B cell (primary cell): ENCODE measurements at regions not wholly inside any gene's neighbourhood (a gene's known extent, or its start where the extent isn't known, plus 50 kb on each side); places are given as distances from the start of the nearest gene placed in this dataset.

Experiments used
- ATAC-seq: fragments of 200-7000 bp; cut with Tn5 transposase; one replicate; pipeline ENCODE4 v1.10.0; 2021; ENCODE audit warnings: low read depth, mild to moderate bottlenecking, moderate number of reproducible peaks, moderate library complexity
- CTCF ChIA-PET: fragments of 350-600 bp; sonication (Branson Sonifier 250); formaldehyde crosslinking; loops from one replicate; lab custom pipeline; 2021; ENCODE audit warnings: antibody characterized with exemption, inconsistent platforms; lab: Charles Lee
- POLR2A ChIA-PET: fragments of 350-600 bp; sonication (Branson Sonifier 250); formaldehyde crosslinking; loops from one replicate; lab custom pipeline; 2021; ENCODE audit warnings: antibody characterized with exemption; lab: Charles Lee
- DNase-seq: peaks from one replicate; pipeline ENCODE4 v3.0.0; 2013
- H2AFZ ChIP-seq: 2 replicates; pipeline ENCODE4 v1.6.1; 2012; ENCODE audit warnings: mild to moderate bottlenecking, low read depth, low read length; ENCODE audit not compliant: insufficient read depth, poor library complexity, severe bottlenecking
- H3K27ac ChIP-seq, 2 donors: 1 replicate in 1 of 2; 2 replicates in 1 of 2; pipeline ENCODE4 v1.5.1; 2012 to 2013; ENCODE audit warnings: low read length in 2 of 2, mild to moderate bottlenecking in 2 of 2, moderate library complexity in 1 of 2
- H3K27me3 ChIP-seq, 4 experiments: fragments of 200-600 bp in 1 of 4; sonication (generic) in 1 of 4; replicated peaks in 1 of 4; 1 replicate in 2 of 4; 2 replicates in 2 of 4; pipeline versions ENCODE4 v1.6.1 to v1.7.0; 2013 to 2016; ENCODE audit warnings: low read length in 3 of 4, mild to moderate bottlenecking in 2 of 4, mixed read lengths in 1 of 4, moderate library complexity in 1 of 4; ENCODE audit not compliant: insufficient read depth in 4 of 4, control insufficient read depth in 3 of 4; ENCODE audit errors: control extremely low read depth in 1 of 4
- H3K36me3 ChIP-seq, 2 experiments: replicated peaks in 1 of 2; 1 replicate in 1 of 2; 2 replicates in 1 of 2; pipeline versions ENCODE4 v1.6.1 to v1.7.1; 2013; ENCODE audit warnings: low read length in 1 of 2; ENCODE audit not compliant: insufficient read depth in 2 of 2, control insufficient read depth in 1 of 2; ENCODE audit errors: control extremely low read depth in 1 of 2, extremely low read depth in 1 of 2
- H3K4me1 ChIP-seq, 2 donors: fragments of 200-600 bp in 1 of 2; sonication (generic) in 1 of 2; 1 replicate in 1 of 2; 2 replicates in 1 of 2; pipeline versions ENCODE4 v1.5.1 to v1.6.1; 2013 to 2017; ENCODE audit warnings: low read length in 2 of 2; ENCODE audit not compliant: control insufficient read depth in 2 of 2, insufficient read depth in 2 of 2
- H3K4me2 ChIP-seq: replicated peaks from 2 replicates; pipeline ENCODE3; 2012; ENCODE audit warnings: mild to moderate bottlenecking, low read depth, low read length; ENCODE audit not compliant: poor library complexity, severe bottlenecking
- H3K4me3 ChIP-seq, 5 experiments: fragments of 200-600 bp in 1 of 5; sonication (generic) in 1 of 5; 1 replicate in 3 of 5; 2 replicates in 2 of 5; pipeline versions ENCODE4 v1.5.1 to v1.7.0; 2011 to 2016; ENCODE audit warnings: low read length in 4 of 5, mild to moderate bottlenecking in 4 of 5, low read depth in 2 of 5, control low read depth in 1 of 5, moderate library complexity in 1 of 5; ENCODE audit not compliant: insufficient read depth in 1 of 5; ENCODE audit errors: control extremely low read depth in 1 of 5, extremely low read depth in 1 of 5
- H3K79me2 ChIP-seq: fragments of 200-600 bp; sonication (generic); one replicate; pipeline ENCODE4 v1.6.0; 2016; ENCODE audit warnings: low read length; ENCODE audit not compliant: control insufficient read depth, insufficient read depth
- H3K9ac ChIP-seq: fragments of 200-600 bp; sonication (generic); 2 replicates; pipeline ENCODE4 v1.6.1; 2017; ENCODE audit warnings: mild to moderate bottlenecking, low read length, moderate library complexity
- H3K9me3 ChIP-seq, 3 donors: one replicate each; pipeline versions ENCODE4 v1.6.1 to v1.7.1; 2013; ENCODE audit warnings: low read length in 2 of 3; ENCODE audit not compliant: control insufficient read depth in 2 of 3, insufficient read depth in 1 of 3; ENCODE audit errors: control extremely low read depth in 1 of 3
- H4K20me1 ChIP-seq: 2 replicates; pipeline ENCODE4 v1.6.0; 2012; ENCODE audit warnings: mild to moderate bottlenecking, low read length; ENCODE audit not compliant: insufficient read depth, control insufficient read depth, poor library complexity, severe bottlenecking
- H3K27ac Mint-ChIP-seq: one replicate; pipeline ENCODE4 v1.8.0; 2021; ENCODE audit warnings: mixed read lengths
- H3K27me3 Mint-ChIP-seq: one replicate; pipeline ENCODE4 v1.8.0; 2021; ENCODE audit warnings: mixed read lengths
- H3K4me1 Mint-ChIP-seq: one replicate; pipeline ENCODE4 v1.8.0; 2021; ENCODE audit warnings: mixed read lengths
- H3K4me3 Mint-ChIP-seq: one replicate; pipeline ENCODE4 v1.8.0; 2021; ENCODE audit warnings: mixed read lengths
- H3K9me3 Mint-ChIP-seq: one replicate; pipeline ENCODE4 v1.8.0; 2022; ENCODE audit warnings: mixed read lengths; ENCODE audit not compliant: insufficient read depth
- CTCF ChIP-seq: fragments of 200-600 bp; IDR thresholded peaks from one replicate; pipeline ENCODE4 v1.8.0; 2022; ENCODE audit warnings: antibody characterized with exemption, mild to moderate bottlenecking
- EZH2 ChIP-seq: IDR thresholded peaks from 2 replicates; pipeline ENCODE4 v1.6.1; 2012; ENCODE audit warnings: borderline replicate concordance, low read depth, mild to moderate bottlenecking, moderate library complexity, low read length; ENCODE audit not compliant: insufficient read depth, poor library complexity, severe bottlenecking
- WGBS: methylation state at CpG from one replicate; pipeline ENCODE4 v1.1.5; 2013; ENCODE audit warnings: missing lambda C conversion rate; ENCODE audit not compliant: insufficient coverage; 5-methylcytosine and 5-hydroxymethylcytosine counted together
- intact Hi-C: fragments of 100-400 bp; cut with micrococcal nuclease; formaldehyde crosslinking; loops from one replicate; pipeline ENCODE4 v1.10.0; 2022

DNA sequence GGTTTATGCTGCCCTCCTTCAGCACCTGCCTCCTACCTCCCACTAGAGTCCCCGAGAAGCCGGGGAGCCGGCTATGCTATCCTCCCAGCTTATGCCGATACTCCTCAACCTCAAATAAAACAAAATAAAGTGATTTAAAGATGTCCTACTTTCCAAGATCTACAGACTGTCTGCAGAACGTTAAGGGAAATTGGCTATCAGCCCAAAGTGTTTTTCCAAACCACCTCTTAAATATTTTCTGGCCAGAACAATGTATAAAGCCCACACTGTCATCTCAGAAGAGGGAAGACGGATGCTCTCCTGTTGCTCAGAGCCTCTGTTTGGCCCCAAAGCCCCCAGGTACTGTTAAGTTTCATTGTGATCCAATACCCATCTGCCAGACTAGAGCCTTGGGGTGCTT, 54.0 kb upstream of the MGMT start:
- POLR2A ChIA-PET = no interaction called here
- H3K27ac Mint-ChIP-seq = no peak overlapping the region
- no peaks in the 10 kb centered on the region for H3K27me3 Mint-ChIP-seq
- Histone ChIP-seq H4K20me1 (no peaks in the 10 kb centered on the region), H3K9me3 (no peaks in the 10 kb centered on the region), H3K27me3 (no peaks in the 10 kb centered on the region), H3K79me2 (no peaks in the 10 kb centered on the region), H3K4me1 (no peaks in the 10 kb centered on the region), H3K4me2 (no peak overlapping the region), H2AFZ (no peak overlapping the region), H3K9ac (no peak overlapping the region), H3K36me3 (no peaks in the 10 kb centered on the region), H3K4me3 (no peak overlapping the region), H3K27ac (no peak overlapping the region)
- 72% methylated on average over 3 of the region's 6 CpGs for WGBS
- no peaks in the 10 kb centered on the region for H3K9me3 Mint-ChIP-seq
- ATAC-seq = no peak
- no peak for DNase-seq
- intact Hi-C loops = no loop called here
- CTCF ChIA-PET = no interaction called here
- H3K4me3 Mint-ChIP-seq = no peak overlapping the region
- no peak for TF ChIP-seq CTCF
- no peak for TF ChIP-seq EZH2
- H3K4me1 Mint-ChIP-seq = no peaks in the 10 kb centered on the region

DNA sequence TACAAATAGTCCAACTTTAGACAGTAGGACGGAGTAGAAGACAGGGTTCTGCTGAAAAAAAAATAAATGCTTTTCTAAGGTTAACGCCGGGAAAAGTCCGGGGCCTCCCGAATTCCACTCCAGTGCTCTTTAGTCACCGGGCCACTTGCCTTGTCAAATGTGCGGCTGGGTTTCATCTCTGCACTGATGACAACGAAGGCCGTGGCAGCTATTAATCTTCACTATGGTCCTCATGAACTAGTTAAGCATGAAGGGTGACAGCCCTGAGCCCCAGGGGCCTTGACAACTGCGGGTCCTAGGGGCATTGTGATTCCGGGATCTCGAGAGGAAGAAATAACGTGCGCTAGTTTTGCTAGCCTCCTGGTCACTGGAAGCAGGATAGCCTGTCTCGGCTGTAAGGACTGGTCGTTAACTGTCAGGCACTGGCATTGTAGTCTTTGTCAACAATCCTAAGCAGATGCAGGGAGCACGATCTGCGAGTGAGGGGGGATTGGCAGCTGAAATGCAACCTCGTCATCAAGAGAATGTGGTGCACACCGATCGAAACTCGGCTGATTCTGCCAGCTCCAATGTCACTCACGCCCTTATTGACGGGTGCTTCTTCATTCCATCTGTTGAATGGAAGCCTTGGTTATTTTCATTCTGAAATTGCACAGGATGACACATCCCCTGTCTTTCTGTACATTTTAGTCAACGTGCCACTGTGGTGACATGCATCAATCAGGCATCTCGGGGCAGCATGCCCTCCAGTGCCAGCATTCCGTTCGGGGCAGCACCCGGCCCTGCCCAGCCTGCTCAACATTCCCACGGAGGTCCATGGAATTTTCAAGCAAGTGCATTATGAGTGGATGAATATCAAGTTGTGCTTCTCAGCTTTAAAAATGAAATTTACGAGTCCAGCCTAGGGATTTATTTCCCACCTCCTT, 51.6 kb upstream of the MGMT start:
- Histone ChIP-seq H3K27me3 (no peaks in the 10 kb centered on the region), H3K4me3 (no peak overlapping the region), H3K4me2 (no peak overlapping the region), H4K20me1 (no peaks in the 10 kb centered on the region), H2AFZ (no peak overlapping the region), H3K27ac (no peak overlapping the region), H3K4me1 (no peaks in the 10 kb centered on the region), H3K9ac (no peak overlapping the region), H3K79me2 (no peaks in the 10 kb centered on the region), H3K9me3 (no peaks in the 10 kb centered on the region), H3K36me3 (no peaks in the 10 kb centered on the region)
- Mint-ChIP-seq H3K27ac (no peak overlapping the region), H3K4me3 (no peak overlapping the region), H3K9me3 (no peaks in the 10 kb centered on the region), H3K27me3 (no peaks in the 10 kb centered on the region), H3K4me1 (no peaks in the 10 kb centered on the region)
- no peak for DNase-seq
- WGBS = 95% methylated on average over 26 of the region's 31 CpGs
- ATAC-seq = no peak
- intact Hi-C loops = no loop called here
- CTCF ChIA-PET = no interaction called here
- POLR2A ChIA-PET = no interaction called here
- TF ChIP-seq CTCF = no peak
- no peak for TF ChIP-seq EZH2
